GM12878 (cell line): ENCODE measurements at regions not wholly inside any gene's neighbourhood (a gene's known extent, or its start where the extent isn't known, plus 50 kb on each side); places are given as distances from the start of the nearest gene placed in this dataset.

Experiments used
- ATAC-seq: fragments of 200-7000 bp; cut with Tn5 transposase; 3 replicates; pipeline ENCODE4 v1.9.1; 2020; ENCODE audit warnings: mild to moderate bottlenecking, moderate library complexity
- BruUV-seq: library from RNA; stranded (reverse); fragments of 400-500 nt; replicated peaks from 2 replicates; lab custom pipeline; 2021; lab: Mats Ljungman, UMichigan
- CTCF ChIA-PET: fragments of 300-600 bp; sonication (Branson Sonifier 250); formaldehyde crosslinking; extraction: SDS; loops from one replicate; lab custom pipeline; 2021; ENCODE audit warnings: inconsistent platforms; lab: Yijun Ruan, JAX
- POLR2A ChIA-PET: fragments of 350-600 bp; formaldehyde crosslinking; extraction: SDS; loops from one replicate; lab custom pipeline; 2021; ENCODE audit warnings: inconsistent platforms; lab: Charles Lee
- RAD21 ChIA-PET: fragments of 300-600 bp; sonication (Branson Sonifier 250); formaldehyde crosslinking; loops from one replicate; lab custom pipeline; 2023; ENCODE audit warnings: antibody characterized with exemption; ENCODE audit not compliant: unreplicated experiment; lab: Charles Lee
- SMC1A ChIA-PET: fragments of 300-600 bp; sonication (Branson Sonifier 250); formaldehyde crosslinking; loops from one replicate; lab custom pipeline; 2023; ENCODE audit not compliant: unreplicated experiment, uncharacterized antibody; lab: Charles Lee
- DNase-seq: peaks from one replicate; pipeline ENCODE4 v3.0.0-alpha.2; 2011; ENCODE audit warnings: low read depth, low spot score
- FAIRE-seq: peaks from 3 replicates; lab custom pipeline; 2011; peaks lifted over from hg19 to GRCh38; lab: Jason Lieb, UNC
- H2AFZ ChIP-seq: 2 replicates; pipeline ENCODE4 v1.6.0; 2011; ENCODE audit warnings: low read depth, low read length, control low read depth; ENCODE audit not compliant: control insufficient read depth
- H3K27ac ChIP-seq: 2 replicates; pipeline ENCODE4 v1.5.1; 2011; ENCODE audit warnings: control low read depth; ENCODE audit not compliant: control insufficient read depth, insufficient read depth
- H3K27me3 ChIP-seq, 2 experiments: replicated peaks in 1 of 2; 2 replicates each; pipeline versions ENCODE4 v1.6.0 to v1.6.1; 2011; ENCODE audit warnings: low read length in 1 of 2; ENCODE audit not compliant: control insufficient read depth in 2 of 2, insufficient read depth in 2 of 2
- H3K36me3 ChIP-seq, 2 experiments: 2 replicates each; pipeline ENCODE4 v1.5.1; 2011; ENCODE audit warnings: low read length in 1 of 2; ENCODE audit not compliant: control insufficient read depth in 2 of 2, insufficient read depth in 2 of 2
- H3K4me1 ChIP-seq: 2 replicates; pipeline ENCODE4 v1.6.1; 2011; ENCODE audit warnings: mild to moderate bottlenecking, low read length, moderate library complexity, mixed read lengths; ENCODE audit not compliant: control insufficient read depth, insufficient read depth
- H3K4me2 ChIP-seq: 2 replicates; pipeline ENCODE4 v1.6.0; 2011; ENCODE audit warnings: control low read depth; ENCODE audit not compliant: control insufficient read depth, insufficient read depth
- H3K4me3 ChIP-seq: fragments of 200-600 bp; sonication (generic); 2 replicates; pipeline ENCODE4 v1.5.1; 2016
- H3K79me2 ChIP-seq: 2 replicates; pipeline ENCODE4 v1.6.0; 2011; ENCODE audit warnings: low read length; ENCODE audit not compliant: control insufficient read depth, insufficient read depth
- H3K9ac ChIP-seq: 2 replicates; pipeline ENCODE4 v1.8.0; 2011; ENCODE audit warnings: low read length, control low read depth, mixed read lengths; ENCODE audit not compliant: control insufficient read depth, insufficient read depth
- H3K9me3 ChIP-seq: replicated peaks from 3 replicates; pipeline ENCODE4 v1.5.1; 2011; ENCODE audit warnings: mild to moderate bottlenecking, low read length; ENCODE audit not compliant: control insufficient read depth, insufficient read depth
- H4K20me1 ChIP-seq: 2 replicates; pipeline ENCODE4 v1.6.0; 2011; ENCODE audit not compliant: control insufficient read depth, insufficient read depth
- BACH1 ChIP-seq: fragments of 450-650 bp; IDR thresholded peaks from 2 replicates; pipeline ENCODE4 v1.6.1; 2017; ENCODE audit warnings: mild to moderate bottlenecking, borderline replicate concordance
- HDAC2 ChIP-seq: fragments of 200-600 bp; sonication (generic); IDR thresholded peaks from 2 replicates; pipeline ENCODE4 v1.6.1; 2017
- JUNB ChIP-seq: IDR thresholded peaks from 2 replicates; pipeline ENCODE4 v1.6.1; 2016; ENCODE audit warnings: antibody characterized with exemption, mild to moderate bottlenecking
- JUND ChIP-seq: IDR thresholded peaks from 2 replicates; pipeline ENCODE4 v1.6.1; 2012; ENCODE audit warnings: low read depth, mild to moderate bottlenecking, low read length, improper control_type of control experiment, moderate library complexity
- NBN ChIP-seq: fragments of 450-650 bp; IDR thresholded peaks from 2 replicates; pipeline ENCODE4 v1.6.1; 2016
- NKRF ChIP-seq: fragments of 450-650 bp; conservative IDR thresholded peaks from 2 replicates; pipeline ENCODE4 v1.6.1; 2017; ENCODE audit warnings: mild to moderate bottlenecking, moderate library complexity
- NRF1 ChIP-seq: conservative IDR thresholded peaks from 2 replicates; pipeline ENCODE4 v1.6.1; 2011; ENCODE audit warnings: mild to moderate bottlenecking, low read depth, low read length, improper control_type of control experiment
- POLR2A ChIP-seq: IDR thresholded peaks from 2 replicates; pipeline ENCODE4 v1.6.1; 2011; ENCODE audit warnings: low read depth, mild to moderate bottlenecking, low read length
- TCF7 ChIP-seq: IDR thresholded peaks from 2 replicates; pipeline ENCODE4 v1.6.1; 2014; ENCODE audit warnings: antibody characterized with exemption, borderline replicate concordance
- WRNIP1 ChIP-seq: IDR thresholded peaks from 2 replicates; pipeline ENCODE4 v1.6.1; 2011; ENCODE audit warnings: low read depth, low read length, improper control_type of control experiment, borderline replicate concordance
- ZNF207 ChIP-seq: fragments of 450-650 bp; IDR thresholded peaks from 2 replicates; pipeline ENCODE4 v1.6.1; 2014; ENCODE audit warnings: antibody characterized with exemption, mild to moderate bottlenecking, borderline replicate concordance
- ZNF24 ChIP-seq: fragments of 450-650 bp; IDR thresholded peaks from 2 replicates; pipeline ENCODE4 v1.6.1; 2017; ENCODE audit warnings: antibody characterized with exemption, mild to moderate bottlenecking
- WGBS: methylation state at CpG from one replicate; pipeline ENCODE4 v1.1.6; 2016; ENCODE audit warnings: low lambda C conversion rate; ENCODE audit not compliant: insufficient replicate concordance, insufficient coverage; ENCODE audit errors: missing lambda C conversion rate; 5-methylcytosine and 5-hydroxymethylcytosine counted together
- in situ Hi-C: fragments of 300-500 bp; cut with MboI; formaldehyde crosslinking; loops from 9 replicates; pipeline ENCODE4 v1.14.3; 2018; ENCODE audit warnings: mixed read lengths
- intact Hi-C: fragments of 100-400 bp; cut with micrococcal nuclease; formaldehyde crosslinking; loops from one replicate; pipeline ENCODE4 v1.14.2; 2022; ENCODE audit not compliant: unreplicated experiment
- TF ChIP-seq, protein P1 (sequence below): fragments of 450-650 bp; IDR thresholded peaks from 2 replicates; pipeline ENCODE4 v1.6.1; 2016; ENCODE audit warnings: mild to moderate bottlenecking, moderate library complexity, borderline replicate concordance
- TF ChIP-seq, protein P2 (sequence below): IDR thresholded peaks from 2 replicates; pipeline ENCODE4 v1.6.1; 2012; ENCODE audit warnings: low read depth, low read length, improper control_type of control experiment
- TF ChIP-seq, protein P3 (sequence below): fragments of 150-350 bp; IDR thresholded peaks from 2 replicates; pipeline ENCODE4 v1.6.1; 2014; ENCODE audit warnings: mild to moderate bottlenecking, low read depth, low read length

DNA sequence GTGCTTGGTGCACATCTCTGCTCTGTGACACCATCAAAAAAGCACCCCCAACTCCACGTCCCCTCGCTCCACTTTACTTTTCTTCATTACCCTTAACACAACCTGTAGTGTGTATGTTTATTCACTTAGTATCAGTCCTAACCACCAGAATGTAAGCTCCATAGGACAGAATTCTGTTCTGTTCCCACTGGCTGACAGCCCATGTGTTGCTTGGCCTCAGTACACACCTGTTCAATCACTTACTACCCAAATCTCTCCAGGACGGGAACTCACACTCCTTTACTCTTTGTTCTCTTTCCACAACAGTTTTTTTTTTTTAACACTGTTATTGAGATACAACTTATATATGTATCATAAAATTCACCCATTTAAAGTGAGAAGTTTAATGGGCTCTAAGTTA, 119.6 kb downstream of the MAF start:
- in situ Hi-C loops, result no loop called here
- ChIA-PET RAD21 (no interaction called here), POLR2A (no interaction called here), SMC1A (no interaction called here), CTCF (no interaction called here)
- Histone ChIP-seq H3K36me3 (no peaks in the 10 kb centered on the region), H3K27ac (no peak overlapping the region), H3K4me2 (no peak overlapping the region), H3K9ac (no peak overlapping the region), H3K4me3 (no peak overlapping the region), H4K20me1 (no peaks in the 10 kb centered on the region), H3K79me2 (no peaks in the 10 kb centered on the region), H2AFZ (no peak overlapping the region), H3K27me3 (no peaks in the 10 kb centered on the region), H3K4me1 (no peaks in the 10 kb centered on the region), H3K9me3 (no peaks in the 10 kb centered on the region)
- FAIRE-seq, result no peak
- intact Hi-C loops, result no loop called here
- WGBS, result 19% methylated on average over 3 of the region's 3 CpGs
- no peak for ATAC-seq
- TF ChIP-seq TCF7 (no peak), JUNB (no peak), POLR2A (no peak), BACH1 (no peak), NBN (no peak), WRNIP1 (no peak), NKRF (no peak), JUND (no peak), NRF1 (no peak), HDAC2 (no peak), ZNF24 (no peak), ZNF207 (no peak)
- TF ChIP-seq, protein P1, sequence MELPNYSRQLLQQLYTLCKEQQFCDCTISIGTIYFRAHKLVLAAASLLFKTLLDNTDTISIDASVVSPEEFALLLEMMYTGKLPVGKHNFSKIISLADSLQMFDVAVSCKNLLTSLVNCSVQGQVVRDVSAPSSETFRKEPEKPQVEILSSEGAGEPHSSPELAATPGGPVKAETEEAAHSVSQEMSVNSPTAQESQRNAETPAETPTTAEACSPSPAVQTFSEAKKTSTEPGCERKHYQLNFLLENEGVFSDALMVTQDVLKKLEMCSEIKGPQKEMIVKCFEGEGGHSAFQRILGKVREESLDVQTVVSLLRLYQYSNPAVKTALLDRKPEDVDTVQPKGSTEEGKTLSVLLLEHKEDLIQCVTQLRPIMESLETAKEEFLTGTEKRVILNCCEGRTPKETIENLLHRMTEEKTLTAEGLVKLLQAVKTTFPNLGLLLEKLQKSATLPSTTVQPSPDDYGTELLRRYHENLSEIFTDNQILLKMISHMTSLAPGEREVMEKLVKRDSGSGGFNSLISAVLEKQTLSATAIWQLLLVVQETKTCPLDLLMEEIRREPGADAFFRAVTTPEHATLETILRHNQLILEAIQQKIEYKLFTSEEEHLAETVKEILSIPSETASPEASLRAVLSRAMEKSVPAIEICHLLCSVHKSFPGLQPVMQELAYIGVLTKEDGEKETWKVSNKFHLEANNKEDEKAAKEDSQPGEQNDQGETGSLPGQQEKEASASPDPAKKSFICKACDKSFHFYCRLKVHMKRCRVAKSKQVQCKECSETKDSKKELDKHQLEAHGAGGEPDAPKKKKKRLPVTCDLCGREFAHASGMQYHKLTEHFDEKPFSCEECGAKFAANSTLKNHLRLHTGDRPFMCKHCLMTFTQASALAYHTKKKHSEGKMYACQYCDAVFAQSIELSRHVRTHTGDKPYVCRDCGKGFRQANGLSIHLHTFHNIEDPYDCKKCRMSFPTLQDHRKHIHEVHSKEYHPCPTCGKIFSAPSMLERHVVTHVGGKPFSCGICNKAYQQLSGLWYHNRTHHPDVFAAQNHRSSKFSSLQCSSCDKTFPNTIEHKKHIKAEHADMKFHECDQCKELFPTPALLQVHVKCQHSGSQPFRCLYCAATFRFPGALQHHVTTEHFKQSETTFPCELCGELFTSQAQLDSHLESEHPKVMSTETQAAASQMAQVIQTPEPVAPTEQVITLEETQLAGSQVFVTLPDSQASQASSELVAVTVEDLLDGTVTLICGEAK, result no peak
- TF ChIP-seq, protein P2, sequence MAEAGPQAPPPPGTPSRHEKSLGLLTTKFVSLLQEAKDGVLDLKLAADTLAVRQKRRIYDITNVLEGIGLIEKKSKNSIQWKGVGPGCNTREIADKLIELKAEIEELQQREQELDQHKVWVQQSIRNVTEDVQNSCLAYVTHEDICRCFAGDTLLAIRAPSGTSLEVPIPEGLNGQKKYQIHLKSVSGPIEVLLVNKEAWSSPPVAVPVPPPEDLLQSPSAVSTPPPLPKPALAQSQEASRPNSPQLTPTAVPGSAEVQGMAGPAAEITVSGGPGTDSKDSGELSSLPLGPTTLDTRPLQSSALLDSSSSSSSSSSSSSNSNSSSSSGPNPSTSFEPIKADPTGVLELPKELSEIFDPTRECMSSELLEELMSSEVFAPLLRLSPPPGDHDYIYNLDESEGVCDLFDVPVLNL, result no peak
- TF ChIP-seq, protein P3, sequence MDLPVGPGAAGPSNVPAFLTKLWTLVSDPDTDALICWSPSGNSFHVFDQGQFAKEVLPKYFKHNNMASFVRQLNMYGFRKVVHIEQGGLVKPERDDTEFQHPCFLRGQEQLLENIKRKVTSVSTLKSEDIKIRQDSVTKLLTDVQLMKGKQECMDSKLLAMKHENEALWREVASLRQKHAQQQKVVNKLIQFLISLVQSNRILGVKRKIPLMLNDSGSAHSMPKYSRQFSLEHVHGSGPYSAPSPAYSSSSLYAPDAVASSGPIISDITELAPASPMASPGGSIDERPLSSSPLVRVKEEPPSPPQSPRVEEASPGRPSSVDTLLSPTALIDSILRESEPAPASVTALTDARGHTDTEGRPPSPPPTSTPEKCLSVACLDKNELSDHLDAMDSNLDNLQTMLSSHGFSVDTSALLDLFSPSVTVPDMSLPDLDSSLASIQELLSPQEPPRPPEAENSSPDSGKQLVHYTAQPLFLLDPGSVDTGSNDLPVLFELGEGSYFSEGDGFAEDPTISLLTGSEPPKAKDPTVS, result no peak
- TF ChIP-seq, all 136 proteins: peak for 0
- no TSS peak for BruUV-seq
- DNase-seq, result no peak
